Keratinocyte (primary cell): ENCODE measurements at regions not wholly inside any gene's neighbourhood (a gene's known extent, or its start where the extent isn't known, plus 50 kb on each side); places are given as distances from the start of the nearest gene placed in this dataset.
A peak's percentile ranks its signal among the peaks of the same experiment; 100 is the strongest.

Source experiments
- DNase-seq: peaks from one replicate; pipeline ENCODE4 v3.0.0-alpha.2; 2011; ENCODE audit warnings: low read depth, missing footprints, low spot score
- FAIRE-seq: peaks from 2 replicates; lab custom pipeline; 2011; peaks lifted over from hg19 to GRCh38; lab: Jason Lieb, UNC
- H2AFZ ChIP-seq: 2 replicates; pipeline ENCODE4 v1.6.0; 2012; ENCODE audit warnings: low read length, control low read depth, inconsistent platforms; ENCODE audit not compliant: control insufficient read depth
- H3K27ac ChIP-seq: 2 replicates; pipeline ENCODE4 v1.5.1; 2011; ENCODE audit warnings: low read length; ENCODE audit not compliant: control insufficient read depth, insufficient read depth
- H3K27me3 ChIP-seq: 3 replicates; pipeline ENCODE4 v1.6.0; 2011; ENCODE audit warnings: low read length; ENCODE audit not compliant: control insufficient read depth, insufficient read depth; ENCODE audit errors: extremely low read depth
- H3K36me3 ChIP-seq, 2 experiments: 2 replicates in 1 of 2; 3 replicates in 1 of 2; pipeline ENCODE4 v1.5.1; 2011; ENCODE audit warnings: low read length in 2 of 2, mild to moderate bottlenecking in 1 of 2; ENCODE audit not compliant: control insufficient read depth in 2 of 2, insufficient read depth in 2 of 2; ENCODE audit errors: extremely low read depth in 1 of 2
- H3K4me1 ChIP-seq: 3 replicates; pipeline ENCODE4 v1.5.1; 2011; ENCODE audit warnings: low read length; ENCODE audit not compliant: control insufficient read depth, insufficient read depth; ENCODE audit errors: extremely low read depth
- H3K4me2 ChIP-seq: 3 replicates; pipeline ENCODE4 v1.6.0; 2011; ENCODE audit warnings: low read depth, low read length; ENCODE audit not compliant: control insufficient read depth, insufficient read depth; ENCODE audit errors: extremely low read depth
- H3K4me3 ChIP-seq, 3 experiments: fragments of 200-600 bp in 1 of 3; sonication (generic) in 1 of 3; 2 replicates in 2 of 3; 3 replicates in 1 of 3; pipeline ENCODE4 v1.5.1; 2011 to 2016; ENCODE audit warnings: low read length in 3 of 3, mild to moderate bottlenecking in 3 of 3, control low read depth in 2 of 3, inconsistent platforms in 1 of 3, low read depth in 1 of 3, mixed read lengths in 1 of 3, mixed run types in 1 of 3, moderate library complexity in 1 of 3; ENCODE audit not compliant: control insufficient read depth in 2 of 3, insufficient read depth in 2 of 3; ENCODE audit errors: extremely low read depth in 1 of 3
- H3K79me2 ChIP-seq: 2 replicates; pipeline ENCODE4 v1.6.0; 2012; ENCODE audit warnings: low read length; ENCODE audit not compliant: control insufficient read depth, insufficient read depth
- H3K9ac ChIP-seq: 3 replicates; pipeline ENCODE4 v1.6.0; 2011; ENCODE audit warnings: low read length; ENCODE audit not compliant: control insufficient read depth, insufficient read depth; ENCODE audit errors: extremely low read depth
- H3K9me1 ChIP-seq: 3 replicates; pipeline ENCODE4 v1.6.0; 2011; ENCODE audit warnings: low read length; ENCODE audit not compliant: control insufficient read depth, insufficient read depth; ENCODE audit errors: extremely low read depth
- H3K9me3 ChIP-seq: 2 replicates; pipeline ENCODE4 v1.5.1; 2012; ENCODE audit warnings: low read depth, low read length; ENCODE audit not compliant: control insufficient read depth
- H4K20me1 ChIP-seq: 3 replicates; pipeline ENCODE4 v1.6.0; 2011; ENCODE audit warnings: low read length; ENCODE audit not compliant: control insufficient read depth, insufficient read depth; ENCODE audit errors: extremely low read depth
- CTCF ChIP-seq, 3 experiments: IDR thresholded peaks in 1 of 3; conservative IDR thresholded peaks in 1 of 3; optimal IDR thresholded peaks in 1 of 3; 2 replicates in 2 of 3; 3 replicates in 1 of 3; pipeline versions ENCODE3 to v1.5.1; 2011; ENCODE audit warnings: low read length in 3 of 3, mild to moderate bottlenecking in 3 of 3, moderate library complexity in 2 of 3, control low read depth in 1 of 3, inconsistent platforms in 1 of 3; ENCODE audit not compliant: insufficient read depth in 2 of 3; ENCODE audit errors: extremely low read depth in 1 of 3
- EZH2 ChIP-seq: IDR thresholded peaks from one replicate; pipeline ENCODE4 v1.6.1; 2012; ENCODE audit warnings: inconsistent platforms, mild to moderate bottlenecking, low read length, moderate library complexity
- dilution Hi-C: fragments of 300-500 bp; cut with MboI; formaldehyde crosslinking; loops from one replicate; pipeline ENCODE4 v1.7.0; 2020; ENCODE audit warnings: low sequenced_read_pairs; ENCODE audit not compliant: extremely low pct_ligation_motif_present

GRCh38 chr6:111995404-111995803 is 58.5 kb upstream of the CCN6 start:
- Histone ChIP-seq H3K4me3 (no peak overlapping the region), H4K20me1 (no peaks in the 10 kb centered on the region), H3K27ac (no peak overlapping the region), H3K9me1 (no peaks in the 10 kb centered on the region), H3K9ac (no peak overlapping the region), H3K9me3 (no peaks in the 10 kb centered on the region), H3K79me2 (no peaks in the 10 kb centered on the region), H2AFZ (no peak overlapping the region), H3K4me2 (no peak overlapping the region), H3K27me3 (no peaks in the 10 kb centered on the region), H3K36me3 (no peaks in the 10 kb centered on the region), H3K4me1 (peaks cover 34% of the 10 kb centered on the region)
- TF ChIP-seq CTCF (optimal IDR thresholded peaks at IDR 0.05 in 1 of 3, IDR thresholded peaks at IDR 0.05 in 1 of 3, conservative IDR thresholded peaks at IDR 0.05 in 1 of 3; ENCODE audit: extremely low read depth in 1 of 3, insufficient read depth in 2 of 3, low read length in 3 of 3): no peak
- no peak for TF ChIP-seq EZH2
- no peak for FAIRE-seq
- no peak for DNase-seq
- dilution Hi-C loops: no loop called here

- DNase-seq (no peak), FAIRE-seq (no peak)
- Histone ChIP-seq H3K4me1 (peaks cover 34% of the 10 kb centered on the region), H4K20me1 (no peaks in the 10 kb centered on the region), H2AFZ (no peak overlapping the region), H3K27me3 (no peaks in the 10 kb centered on the region), H3K9me3 (no peaks in the 10 kb centered on the region), H3K9me1 (no peaks in the 10 kb centered on the region), H3K4me2 (no peak overlapping the region), H3K9ac (no peak overlapping the region), H3K36me3 (no peaks in the 10 kb centered on the region), H3K79me2 (no peaks in the 10 kb centered on the region), H3K4me3 (no peak overlapping the region), H3K27ac (peak overlapping the region; percentile 3)
- TF ChIP-seq CTCF (optimal IDR thresholded peaks at IDR 0.05 in 1 of 3, IDR thresholded peaks at IDR 0.05 in 1 of 3, conservative IDR thresholded peaks at IDR 0.05 in 1 of 3; ENCODE audit: extremely low read depth in 1 of 3, insufficient read depth in 2 of 3, low read length in 3 of 3): no peak
- no peak for TF ChIP-seq EZH2
- dilution Hi-C loops: no loop called here
Observed at GRCh38 chr6:111996144-111996865, 57.6 kb upstream of the CCN6 start.
